GM18520 (cell line): ENCODE measurements at regions not wholly inside any gene's neighbourhood (a gene's known extent, or its start where the extent isn't known, plus 50 kb on each side); places are given as distances from the start of the nearest gene placed in this dataset.

Experiments used
- ATAC-seq: cut with Tn5 transposase; IDR thresholded peaks from one replicate; pipeline ENCODE4 v1.9.1; 2021; ENCODE audit not compliant: unreplicated experiment

GRCh38 chr13:106352850-106353249 lies 182.6 kb downstream of the EFNB2 start:
- no peak for ATAC-seq

GRCh38 chr13:106351251-106351650 lies 184.2 kb downstream of the EFNB2 start:
- ATAC-seq: no peak

GRCh38 chr13:106350208-106350607 lies 185.3 kb downstream of the EFNB2 start:
- ATAC-seq: no peak

GRCh38 chr13:106349080-106349931 lies 186.2 kb downstream of the EFNB2 start:
- ATAC-seq: no peak

GRCh38 chr13:106348075-106348840 lies 187.2 kb downstream of the EFNB2 start:
- no peak for ATAC-seq

- no peak for ATAC-seq
These were observed 191.1 kb downstream of the EFNB2 start for GRCh38 chr13:106344342-106344741.

- ATAC-seq: no peak
These were observed 191.6 kb downstream of the EFNB2 start for GRCh38 chr13:106343836-106344235.

GRCh38 chr13:106340249-106340648 lies 195.2 kb downstream of the EFNB2 start:
- no peak for ATAC-seq

- ATAC-seq: no peak
These were observed 198.2 kb downstream of the EFNB2 start for GRCh38 chr13:106337096-106337850.

GRCh38 chr13:106336668-106337067 lies 198.8 kb downstream of the EFNB2 start:
- no peak for ATAC-seq

- no peak for ATAC-seq
These were observed 202.8 kb downstream of the EFNB2 start for GRCh38 chr13:106332621-106333020.

GRCh38 chr13:106331116-106331515 lies 204.3 kb downstream of the EFNB2 start:
- ATAC-seq: no peak

GRCh38 chr13:106329941-106330340 lies 205.5 kb downstream of the EFNB2 start:
- no peak for ATAC-seq

GRCh38 chr13:106326751-106327150 lies 208.7 kb downstream of the EFNB2 start:
- ATAC-seq: no peak

- no peak for ATAC-seq
These were observed 211.0 kb downstream of the EFNB2 start for GRCh38 chr13:106324444-106324843.

GRCh38 chr13:106322628-106323027 lies 212.8 kb downstream of the EFNB2 start:
- ATAC-seq: no peak

GRCh38 chr13:106318941-106319411 lies 216.5 kb downstream of the EFNB2 start:
- no peak for ATAC-seq

GRCh38 chr13:106314417-106314816 lies 221.0 kb downstream of the EFNB2 start:
- no peak for ATAC-seq

GRCh38 chr13:106311004-106311403 lies 224.5 kb downstream of the EFNB2 start:
- no peak for ATAC-seq

- ATAC-seq: no peak
These were observed 225.1 kb downstream of the EFNB2 start for GRCh38 chr13:106310291-106310865.

- ATAC-seq: no peak
These were observed 228.6 kb downstream of the EFNB2 start for GRCh38 chr13:106306748-106307277.
